Stimulated activated memory B cell treated with anti-CD40 and anti-IgM and Interleukin-4, amounts not matched to agents 10 μg/mL and 1 μg/mL and 100 μg/mL, for 72 hours (primary cell): ENCODE measurements at regions not wholly inside any gene's neighbourhood (a gene's known extent, or its start where the extent isn't known, plus 50 kb on each side); places are given as distances from the start of the nearest gene placed in this dataset.

Experiments used
- ATAC-seq: fragments of 150-1000 bp; cut with Tn5 transposase; 2 replicates; pipeline ENCODE4 v1.10.0; 2021
- H3K27ac Mint-ChIP-seq: one replicate; pipeline ENCODE4 v1.8.0; 2022; ENCODE audit warnings: mild to moderate bottlenecking, mixed read lengths
- H3K27me3 Mint-ChIP-seq: one replicate; pipeline ENCODE4 v1.8.0; 2022; ENCODE audit warnings: mixed read lengths
- H3K36me3 Mint-ChIP-seq: one replicate; pipeline ENCODE4 v1.8.0; 2022; ENCODE audit warnings: mixed read lengths
- H3K4me1 Mint-ChIP-seq: one replicate; pipeline ENCODE4 v1.8.0; 2022; ENCODE audit warnings: mixed read lengths
- H3K4me3 Mint-ChIP-seq: one replicate; pipeline ENCODE4 v1.8.0; 2022; ENCODE audit warnings: mild to moderate bottlenecking, moderate library complexity, mixed read lengths
- H3K9me3 Mint-ChIP-seq: one replicate; pipeline ENCODE4 v1.8.0; 2022; ENCODE audit warnings: mixed read lengths

DNA sequence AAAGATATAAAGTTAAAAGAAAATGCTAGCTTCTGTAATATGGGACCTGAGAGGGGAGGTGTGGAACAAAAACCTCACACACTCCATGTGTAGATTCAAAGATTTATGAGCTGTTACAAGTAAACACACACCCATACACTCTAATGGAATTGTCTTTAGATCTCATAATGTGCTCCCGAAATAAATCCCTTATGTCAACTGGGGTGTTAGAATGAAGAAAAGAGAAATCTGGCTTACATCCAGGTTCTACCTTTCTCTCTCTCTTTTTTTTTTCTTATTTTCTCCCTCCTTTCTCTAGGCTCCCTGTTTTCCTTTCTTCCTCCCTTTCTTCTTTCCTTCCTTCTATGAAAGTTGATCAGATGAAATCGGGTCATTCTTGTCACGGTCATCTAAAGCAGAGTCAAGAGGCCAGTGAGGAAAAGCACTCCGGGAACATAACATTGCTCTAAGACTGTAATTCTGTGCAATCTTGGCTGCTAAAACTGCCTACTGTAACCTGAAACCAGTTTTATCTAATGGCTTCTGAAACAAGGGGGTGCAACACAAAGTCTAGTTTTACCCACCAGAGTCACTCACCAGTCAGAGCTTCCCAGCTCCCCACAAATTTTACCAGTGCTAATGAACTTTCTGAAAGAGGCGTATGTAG, 68.3 kb upstream of the BTBD3 start:
- ATAC-seq, result no peak
- Mint-ChIP-seq H3K36me3 (no peaks in the 10 kb centered on the region), H3K4me3 (no peak overlapping the region), H3K27me3 (no peaks in the 10 kb centered on the region), H3K27ac (no peak overlapping the region), H3K4me1 (no peaks in the 10 kb centered on the region), H3K9me3 (peaks cover 5% of the 10 kb centered on the region)

DNA sequence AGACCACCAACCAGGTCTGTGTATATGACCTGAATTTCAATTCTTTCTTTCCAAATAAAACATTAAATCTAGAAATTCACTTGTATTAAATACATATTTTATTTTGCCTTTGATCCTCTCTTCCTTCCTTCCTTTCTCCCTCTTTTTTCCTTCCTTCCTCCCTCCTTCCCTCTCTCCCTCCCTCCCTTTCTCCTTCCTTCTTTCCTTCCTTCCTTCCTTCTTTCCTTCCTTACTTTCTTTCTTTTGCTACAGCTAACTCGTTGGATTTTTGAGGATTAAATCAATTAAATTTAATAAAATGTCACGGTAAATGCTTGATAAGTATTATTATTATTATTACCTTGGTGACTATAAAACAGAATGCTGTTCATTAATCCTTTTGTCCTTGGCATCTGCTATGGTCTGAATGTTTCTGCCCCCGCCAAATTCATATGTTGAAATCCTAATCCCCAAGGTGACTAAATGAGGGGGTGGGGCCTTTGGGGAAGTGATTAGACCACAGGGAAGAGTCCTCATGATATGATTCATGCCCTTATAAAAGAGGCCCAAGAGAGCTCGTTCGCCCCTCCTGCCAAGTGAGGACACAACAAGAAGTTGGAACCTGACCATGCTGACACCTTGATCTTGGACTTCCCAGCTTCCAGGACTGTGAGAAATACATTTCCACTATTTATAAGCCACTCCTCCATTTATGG, 67.6 kb upstream of the BTBD3 start:
- peaks cover 4% of the 10 kb centered on the region for H3K9me3 Mint-ChIP-seq
- H3K27ac Mint-ChIP-seq, result no peak overlapping the region
- no peaks in the 10 kb centered on the region for H3K36me3 Mint-ChIP-seq
- no peaks in the 10 kb centered on the region for H3K4me1 Mint-ChIP-seq
- no peaks in the 10 kb centered on the region for H3K27me3 Mint-ChIP-seq
- ATAC-seq, result no peak
- H3K4me3 Mint-ChIP-seq, result no peak overlapping the region

GRCh38 chr20:11850901-11851300, 66.8 kb upstream of the BTBD3 start:
- Mint-ChIP-seq H3K36me3 (no peaks in the 10 kb centered on the region), H3K9me3 (peaks cover 9% of the 10 kb centered on the region), H3K4me3 (no peak overlapping the region), H3K27me3 (no peaks in the 10 kb centered on the region), H3K27ac (no peak overlapping the region), H3K4me1 (no peaks in the 10 kb centered on the region)
- ATAC-seq, result no peak

- H3K4me1 Mint-ChIP-seq, result no peaks in the 10 kb centered on the region
- no peak overlapping the region for H3K27ac Mint-ChIP-seq
Observed at GRCh38 chr20:11851646-11852045, 66.0 kb upstream of the BTBD3 start.

GRCh38 chr20:11852189-11852588, 65.5 kb upstream of the BTBD3 start:
- H3K4me3 Mint-ChIP-seq, result no peak overlapping the region

More at GRCh38 chr20:11851646-11852045, 66.0 kb upstream of the BTBD3 start:
- H3K9me3 Mint-ChIP-seq, result peaks cover 9% of the 10 kb centered on the region
- H3K36me3 Mint-ChIP-seq, result no peaks in the 10 kb centered on the region
- no peak overlapping the region for H3K4me3 Mint-ChIP-seq
- ATAC-seq, result no peak
- no peaks in the 10 kb centered on the region for H3K27me3 Mint-ChIP-seq

DNA sequence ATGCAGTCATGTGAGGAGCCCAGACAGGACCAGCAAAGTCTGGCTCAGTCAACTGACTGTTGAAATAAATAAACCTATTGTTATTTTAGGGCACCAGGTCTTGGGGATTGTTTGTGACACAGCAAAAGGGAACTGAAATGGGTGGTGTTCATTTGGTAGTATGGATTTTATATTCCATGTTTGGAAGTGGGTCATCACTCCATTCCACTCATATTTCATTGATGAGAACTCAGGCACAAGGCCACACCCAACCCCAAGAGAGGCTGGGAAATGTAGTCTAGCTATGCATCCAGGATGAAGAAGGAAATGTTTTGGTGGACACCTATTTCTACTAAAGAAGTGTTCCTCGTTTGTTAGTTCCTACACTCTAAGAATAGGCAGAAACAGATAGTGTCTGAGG, 64.9 kb upstream of the BTBD3 start:
- no peak for ATAC-seq
- Mint-ChIP-seq H3K36me3 (no peaks in the 10 kb centered on the region), H3K27me3 (no peaks in the 10 kb centered on the region), H3K9me3 (peaks cover 9% of the 10 kb centered on the region), H3K4me1 (no peaks in the 10 kb centered on the region), H3K4me3 (no peak overlapping the region), H3K27ac (no peak overlapping the region)

More at GRCh38 chr20:11852189-11852588, 65.5 kb upstream of the BTBD3 start:
- no peaks in the 10 kb centered on the region for H3K36me3 Mint-ChIP-seq
- H3K9me3 Mint-ChIP-seq, result peaks cover 9% of the 10 kb centered on the region
- no peaks in the 10 kb centered on the region for H3K27me3 Mint-ChIP-seq
- no peaks in the 10 kb centered on the region for H3K4me1 Mint-ChIP-seq
- H3K27ac Mint-ChIP-seq, result no peak overlapping the region
- no peak for ATAC-seq

- Mint-ChIP-seq H3K27ac (no peak overlapping the region), H3K4me1 (no peaks in the 10 kb centered on the region), H3K4me3 (no peak overlapping the region), H3K9me3 (peaks cover 9% of the 10 kb centered on the region), H3K36me3 (no peaks in the 10 kb centered on the region), H3K27me3 (no peaks in the 10 kb centered on the region)
- no peak for ATAC-seq
Observed at GRCh38 chr20:11853359-11853758, 64.3 kb upstream of the BTBD3 start.

GRCh38 chr20:11861479-11861878, 56.2 kb upstream of the BTBD3 start:
- no peaks in the 10 kb centered on the region for H3K4me1 Mint-ChIP-seq
- H3K9me3 Mint-ChIP-seq, result peaks cover 8% of the 10 kb centered on the region
- no peaks in the 10 kb centered on the region for H3K27me3 Mint-ChIP-seq
- H3K36me3 Mint-ChIP-seq, result no peaks in the 10 kb centered on the region
- ATAC-seq, result no peak
- H3K4me3 Mint-ChIP-seq, result no peak overlapping the region
- H3K27ac Mint-ChIP-seq, result no peak overlapping the region

- Mint-ChIP-seq H3K36me3 (no peaks in the 10 kb centered on the region), H3K4me1 (no peaks in the 10 kb centered on the region), H3K9me3 (peaks cover 13% of the 10 kb centered on the region), H3K27ac (no peak overlapping the region), H3K4me3 (no peak overlapping the region), H3K27me3 (no peaks in the 10 kb centered on the region)
- no peak for ATAC-seq
Observed at GRCh38 chr20:11867291-11867919, 50.3 kb upstream of the BTBD3 start.
